ENCODE measurements at regions not wholly inside any gene's neighbourhood (a gene's known extent, or its start where the extent isn't known, plus 50 kb on each side); places are given as distances from the start of the nearest gene placed in this dataset.

- no peak for TF ChIP-seq FOXM1 (IDR thresholded peaks at IDR 0.05; ENCODE audit: borderline replicate concordance, low read depth)
- TF ChIP-seq REST (IDR thresholded peaks at IDR 0.05; ENCODE audit: low read depth): no peak
- TF ChIP-seq USF1 (IDR thresholded peaks at IDR 0.05): no peak
- no peak for TF ChIP-seq NFIC (IDR thresholded peaks at IDR 0.05)
- no peak for TF ChIP-seq TCF12 (IDR thresholded peaks at IDR 0.05; ENCODE audit: low read depth)
- TF ChIP-seq CEBPB (IDR thresholded peaks at IDR 0.05): no peak
- TF ChIP-seq CREB1 (IDR thresholded peaks at IDR 0.05; ENCODE audit: low read depth): no peak
- no peak for TF ChIP-seq MAX (IDR thresholded peaks at IDR 0.05)
- TF ChIP-seq EP300 (IDR thresholded peaks at IDR 0.05; ENCODE audit: borderline replicate concordance): no peak
- no peak for TF ChIP-seq YY1 (IDR thresholded peaks at IDR 0.05; ENCODE audit: low read depth)
These were observed 342.1 kb upstream of the FAT1 start for GRCh38 chr4:187065806-187066205.

Measured in Ishikawa (cell line).